PC-9 (cell line): ENCODE measurements at regions not wholly inside any gene's neighbourhood (a gene's known extent, or its start where the extent isn't known, plus 50 kb on each side); places are given as distances from the start of the nearest gene placed in this dataset.

Source experiments
- EZH2 ChIP-seq: fragments of 200-600 bp; sonication (generic); IDR thresholded peaks from 2 replicates; pipeline ENCODE4 v1.8.0; 2017; ENCODE audit warnings: antibody characterized with exemption, low read depth
- TF ChIP-seq, protein P1 (sequence below): fragments of 200-600 bp; sonication (generic); conservative IDR thresholded peaks from 2 replicates; pipeline ENCODE4 v1.6.1; 2017; ENCODE audit warnings: mixed run types, antibody characterized with exemption, mild to moderate bottlenecking, moderate library complexity

DNA sequence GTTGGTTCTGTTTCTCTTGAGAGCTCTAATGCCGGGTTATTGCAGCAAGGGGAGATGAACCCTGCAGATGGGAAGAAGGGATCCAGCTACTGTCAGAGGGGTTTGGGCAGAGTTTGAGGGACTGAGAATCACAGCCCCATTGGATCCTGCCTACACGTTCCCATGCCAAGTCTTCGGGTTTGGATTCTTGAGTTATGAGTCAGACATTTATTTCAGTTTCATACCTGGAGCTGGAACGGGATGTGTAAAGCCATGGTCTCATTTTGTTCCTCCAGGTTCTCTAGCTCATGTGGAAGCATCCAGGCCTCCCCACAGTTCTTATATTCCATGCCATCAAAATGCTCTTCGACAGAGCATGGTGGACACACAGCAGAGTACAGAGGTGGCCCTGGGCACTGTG, 275.4 kb upstream of the IRX4 start:
- TF ChIP-seq, protein P1, sequence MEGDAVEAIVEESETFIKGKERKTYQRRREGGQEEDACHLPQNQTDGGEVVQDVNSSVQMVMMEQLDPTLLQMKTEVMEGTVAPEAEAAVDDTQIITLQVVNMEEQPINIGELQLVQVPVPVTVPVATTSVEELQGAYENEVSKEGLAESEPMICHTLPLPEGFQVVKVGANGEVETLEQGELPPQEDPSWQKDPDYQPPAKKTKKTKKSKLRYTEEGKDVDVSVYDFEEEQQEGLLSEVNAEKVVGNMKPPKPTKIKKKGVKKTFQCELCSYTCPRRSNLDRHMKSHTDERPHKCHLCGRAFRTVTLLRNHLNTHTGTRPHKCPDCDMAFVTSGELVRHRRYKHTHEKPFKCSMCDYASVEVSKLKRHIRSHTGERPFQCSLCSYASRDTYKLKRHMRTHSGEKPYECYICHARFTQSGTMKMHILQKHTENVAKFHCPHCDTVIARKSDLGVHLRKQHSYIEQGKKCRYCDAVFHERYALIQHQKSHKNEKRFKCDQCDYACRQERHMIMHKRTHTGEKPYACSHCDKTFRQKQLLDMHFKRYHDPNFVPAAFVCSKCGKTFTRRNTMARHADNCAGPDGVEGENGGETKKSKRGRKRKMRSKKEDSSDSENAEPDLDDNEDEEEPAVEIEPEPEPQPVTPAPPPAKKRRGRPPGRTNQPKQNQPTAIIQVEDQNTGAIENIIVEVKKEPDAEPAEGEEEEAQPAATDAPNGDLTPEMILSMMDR = no peak
- no peak for TF ChIP-seq EZH2
